K562 (cell line): ENCODE measurements at regions not wholly inside any gene's neighbourhood (a gene's known extent, or its start where the extent isn't known, plus 50 kb on each side); places are given as distances from the start of the nearest gene placed in this dataset.
A peak's percentile ranks its signal among the peaks of the same experiment; 100 is the strongest.

Experiments used
- CBFB ChIP-seq: sonication (generic); formaldehyde crosslinking; IDR thresholded peaks from 2 replicates; pipeline ENCODE4 v1.4.0; 2020; ENCODE audit warnings: mild to moderate bottlenecking, missing genetic modification reagents
- GABPA ChIP-seq: fragments of 200-800 bp; sonication (Bioruptor generic); conservative IDR thresholded peaks from 2 replicates; pipeline ENCODE4 v1.6.1; 2016; ENCODE audit warnings: low read depth, missing genetic modification characterization, missing compliant biosample characterization
- MAZ ChIP-seq, 2 experiments: fragments of 450-650 bp in 1 of 2; sonication (generic) in 1 of 2; formaldehyde crosslinking; IDR thresholded peaks in 1 of 2; conservative IDR thresholded peaks in 1 of 2; 2 replicates each; pipeline versions ENCODE4 v1.4.0 to v1.5.0; 2020; ENCODE audit warnings: mild to moderate bottlenecking in 1 of 2, missing genetic modification reagents in 1 of 2
- PTTG1 ChIP-seq: fragments of 450-650 bp; IDR thresholded peaks from 2 replicates; pipeline ENCODE4 v1.6.1; 2016; ENCODE audit warnings: low read depth, mild to moderate bottlenecking, missing genetic modification characterization, missing compliant biosample characterization
- TRIM24 ChIP-seq, 2 experiments: fragments of 450-650 bp; IDR thresholded peaks; 2 replicates each; pipeline ENCODE4 v1.6.1; 2016
- ZNF212 ChIP-seq: fragments of 450-650 bp; formaldehyde crosslinking; IDR thresholded peaks from 2 replicates; pipeline ENCODE4 v1.4.0; 2020; ENCODE audit warnings: mild to moderate bottlenecking
- ZNF717 ChIP-seq: fragments of 250-450 bp; sonication (Bioruptor Pico); IDR thresholded peaks from 2 replicates; pipeline ENCODE4 v1.5.0; 2021
- ZNF766 ChIP-seq: fragments of 200-800 bp; sonication (Bioruptor generic); conservative IDR thresholded peaks from 2 replicates; pipeline ENCODE4 v1.6.1; 2016; ENCODE audit warnings: missing genetic modification characterization, missing compliant biosample characterization
- TF ChIP-seq, protein P1 (sequence below): fragments of 250-450 bp; sonication (Bioruptor Pico); IDR thresholded peaks from 2 replicates; pipeline ENCODE4 v1.8.0; 2022; ENCODE audit warnings: inconsistent platforms, mild to moderate bottlenecking, moderate library complexity, borderline replicate concordance
- TF ChIP-seq, protein P2 (sequence below): fragments of 450-650 bp; IDR thresholded peaks from 2 replicates; pipeline ENCODE4 v1.6.1; 2016; ENCODE audit warnings: missing biosample characterization, missing genetic modification characterization
- TF ChIP-seq, protein P3 (sequence below): fragments of 450-650 bp; conservative IDR thresholded peaks from 2 replicates; pipeline ENCODE4 v1.6.1; 2016; ENCODE audit warnings: missing genetic modification characterization, low read depth, mild to moderate bottlenecking, missing compliant biosample characterization, moderate library complexity
- TF ChIP-seq, protein P4 (sequence below): fragments of 450-650 bp; IDR thresholded peaks from 2 replicates; pipeline ENCODE4 v1.7.0; 2016; ENCODE audit warnings: borderline replicate concordance
- TF ChIP-seq, protein P5 (sequence below): fragments of 250-450 bp; sonication (Bioruptor Pico); IDR thresholded peaks from 2 replicates; pipeline ENCODE4 v1.4.0; 2020; ENCODE audit warnings: mild to moderate bottlenecking, moderate library complexity

DNA sequence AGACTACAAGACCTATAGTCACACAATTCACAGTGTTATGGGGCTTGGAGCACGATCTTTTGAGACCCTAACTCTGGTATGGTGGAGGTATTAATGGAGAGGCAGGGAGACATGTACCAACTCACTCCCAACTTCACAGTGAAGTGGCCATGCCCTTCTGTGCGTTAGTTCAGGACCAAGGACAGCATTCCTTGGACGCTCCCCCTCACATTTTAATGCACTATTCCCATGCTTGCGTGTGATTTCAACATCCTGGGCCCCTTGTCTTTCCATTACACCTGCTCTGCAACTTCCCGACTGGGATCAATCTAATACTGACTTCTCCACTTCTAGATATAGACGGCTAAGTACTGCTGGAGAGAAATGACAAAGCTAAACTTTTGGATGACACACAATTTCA lies 72.7 kb downstream of the PLCE1 start (continued):
- 0 out of 4 replicates have a peak, but pooled peaks of 1 of the 2 experiments have one; percentile 17 for TF ChIP-seq MAZ (CRISPR knock-in tag; conservative IDR thresholded peaks at IDR 0.05 in 1 of 2, IDR thresholded peaks at IDR 0.05 in 1 of 2)
- TF ChIP-seq ZNF766 (CRISPR knock-in tag): no peak
- peak in 1 of 2 experiments; percentile 31; a peak in 2 of 4 replicates for TF ChIP-seq TRIM24 (IDR thresholded peaks at IDR 0.05)
- TF ChIP-seq, protein P1, sequence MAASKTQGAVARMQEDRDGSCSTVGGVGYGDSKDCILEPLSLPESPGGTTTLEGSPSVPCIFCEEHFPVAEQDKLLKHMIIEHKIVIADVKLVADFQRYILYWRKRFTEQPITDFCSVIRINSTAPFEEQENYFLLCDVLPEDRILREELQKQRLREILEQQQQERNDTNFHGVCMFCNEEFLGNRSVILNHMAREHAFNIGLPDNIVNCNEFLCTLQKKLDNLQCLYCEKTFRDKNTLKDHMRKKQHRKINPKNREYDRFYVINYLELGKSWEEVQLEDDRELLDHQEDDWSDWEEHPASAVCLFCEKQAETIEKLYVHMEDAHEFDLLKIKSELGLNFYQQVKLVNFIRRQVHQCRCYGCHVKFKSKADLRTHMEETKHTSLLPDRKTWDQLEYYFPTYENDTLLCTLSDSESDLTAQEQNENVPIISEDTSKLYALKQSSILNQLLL (CRISPR knock-in tag): no peak
- TF ChIP-seq ZNF212 (CRISPR knock-in tag): no peak
- no peak for TF ChIP-seq PTTG1 (tag)
- TF ChIP-seq, protein P2, sequence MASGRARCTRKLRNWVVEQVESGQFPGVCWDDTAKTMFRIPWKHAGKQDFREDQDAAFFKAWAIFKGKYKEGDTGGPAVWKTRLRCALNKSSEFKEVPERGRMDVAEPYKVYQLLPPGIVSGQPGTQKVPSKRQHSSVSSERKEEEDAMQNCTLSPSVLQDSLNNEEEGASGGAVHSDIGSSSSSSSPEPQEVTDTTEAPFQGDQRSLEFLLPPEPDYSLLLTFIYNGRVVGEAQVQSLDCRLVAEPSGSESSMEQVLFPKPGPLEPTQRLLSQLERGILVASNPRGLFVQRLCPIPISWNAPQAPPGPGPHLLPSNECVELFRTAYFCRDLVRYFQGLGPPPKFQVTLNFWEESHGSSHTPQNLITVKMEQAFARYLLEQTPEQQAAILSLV (tag): no peak
- TF ChIP-seq ZNF717 (CRISPR knock-in tag): no peak
- TF ChIP-seq, protein P3, sequence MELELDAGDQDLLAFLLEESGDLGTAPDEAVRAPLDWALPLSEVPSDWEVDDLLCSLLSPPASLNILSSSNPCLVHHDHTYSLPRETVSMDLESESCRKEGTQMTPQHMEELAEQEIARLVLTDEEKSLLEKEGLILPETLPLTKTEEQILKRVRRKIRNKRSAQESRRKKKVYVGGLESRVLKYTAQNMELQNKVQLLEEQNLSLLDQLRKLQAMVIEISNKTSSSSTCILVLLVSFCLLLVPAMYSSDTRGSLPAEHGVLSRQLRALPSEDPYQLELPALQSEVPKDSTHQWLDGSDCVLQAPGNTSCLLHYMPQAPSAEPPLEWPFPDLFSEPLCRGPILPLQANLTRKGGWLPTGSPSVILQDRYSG (tag): no peak
- TF ChIP-seq, protein P4, sequence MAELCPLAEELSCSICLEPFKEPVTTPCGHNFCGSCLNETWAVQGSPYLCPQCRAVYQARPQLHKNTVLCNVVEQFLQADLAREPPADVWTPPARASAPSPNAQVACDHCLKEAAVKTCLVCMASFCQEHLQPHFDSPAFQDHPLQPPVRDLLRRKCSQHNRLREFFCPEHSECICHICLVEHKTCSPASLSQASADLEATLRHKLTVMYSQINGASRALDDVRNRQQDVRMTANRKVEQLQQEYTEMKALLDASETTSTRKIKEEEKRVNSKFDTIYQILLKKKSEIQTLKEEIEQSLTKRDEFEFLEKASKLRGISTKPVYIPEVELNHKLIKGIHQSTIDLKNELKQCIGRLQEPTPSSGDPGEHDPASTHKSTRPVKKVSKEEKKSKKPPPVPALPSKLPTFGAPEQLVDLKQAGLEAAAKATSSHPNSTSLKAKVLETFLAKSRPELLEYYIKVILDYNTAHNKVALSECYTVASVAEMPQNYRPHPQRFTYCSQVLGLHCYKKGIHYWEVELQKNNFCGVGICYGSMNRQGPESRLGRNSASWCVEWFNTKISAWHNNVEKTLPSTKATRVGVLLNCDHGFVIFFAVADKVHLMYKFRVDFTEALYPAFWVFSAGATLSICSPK: no peak
- TF ChIP-seq, protein P5, sequence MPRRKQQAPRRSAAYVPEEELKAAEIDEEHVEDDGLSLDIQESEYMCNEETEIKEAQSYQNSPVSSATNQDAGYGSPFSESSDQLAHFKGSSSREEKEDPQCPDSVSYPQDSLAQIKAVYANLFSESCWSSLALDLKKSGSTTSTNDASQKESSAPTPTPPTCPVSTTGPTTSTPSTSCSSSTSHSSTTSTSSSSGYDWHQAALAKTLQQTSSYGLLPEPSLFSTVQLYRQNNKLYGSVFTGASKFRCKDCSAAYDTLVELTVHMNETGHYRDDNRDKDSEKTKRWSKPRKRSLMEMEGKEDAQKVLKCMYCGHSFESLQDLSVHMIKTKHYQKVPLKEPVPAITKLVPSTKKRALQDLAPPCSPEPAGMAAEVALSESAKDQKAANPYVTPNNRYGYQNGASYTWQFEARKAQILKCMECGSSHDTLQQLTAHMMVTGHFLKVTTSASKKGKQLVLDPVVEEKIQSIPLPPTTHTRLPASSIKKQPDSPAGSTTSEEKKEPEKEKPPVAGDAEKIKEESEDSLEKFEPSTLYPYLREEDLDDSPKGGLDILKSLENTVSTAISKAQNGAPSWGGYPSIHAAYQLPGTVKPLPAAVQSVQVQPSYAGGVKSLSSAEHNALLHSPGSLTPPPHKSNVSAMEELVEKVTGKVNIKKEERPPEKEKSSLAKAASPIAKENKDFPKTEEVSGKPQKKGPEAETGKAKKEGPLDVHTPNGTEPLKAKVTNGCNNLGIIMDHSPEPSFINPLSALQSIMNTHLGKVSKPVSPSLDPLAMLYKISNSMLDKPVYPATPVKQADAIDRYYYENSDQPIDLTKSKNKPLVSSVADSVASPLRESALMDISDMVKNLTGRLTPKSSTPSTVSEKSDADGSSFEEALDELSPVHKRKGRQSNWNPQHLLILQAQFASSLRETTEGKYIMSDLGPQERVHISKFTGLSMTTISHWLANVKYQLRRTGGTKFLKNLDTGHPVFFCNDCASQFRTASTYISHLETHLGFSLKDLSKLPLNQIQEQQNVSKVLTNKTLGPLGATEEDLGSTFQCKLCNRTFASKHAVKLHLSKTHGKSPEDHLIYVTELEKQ: no peak
- no peak for TF ChIP-seq GABPA (tag)
- TF ChIP-seq CBFB (CRISPR knock-in tag): no peak
